ENCODE measurements at regions not wholly inside any gene's neighbourhood (a gene's known extent, or its start where the extent isn't known, plus 50 kb on each side); places are given as distances from the start of the nearest gene placed in this dataset.
"Not testable (repeated sequence)": the region's sequence is repeated elsewhere in the genome, so short reads cannot be mapped to it uniquely, and the experiment has no call there.

- H3K27me3 ChIP-seq (ENCODE audit: control insufficient read depth, insufficient read depth, low read length); H3K4me3 ChIP-seq (ENCODE audit: low read length in 3 of 3); H3K36me3 ChIP-seq (ENCODE audit: control insufficient read depth in 2 of 3, insufficient read depth in 3 of 3, low read length in 3 of 3); intact Hi-C loops (cut with DNase I); H3K9ac ChIP-seq (ENCODE audit: low read length in 3 of 3); FAIRE-seq; H3K4me1 ChIP-seq (ENCODE audit: control insufficient read depth in 2 of 3, insufficient read depth in 2 of 3, low read depth in 1 of 3, low read length in 3 of 3); H3K9me3 ChIP-seq (ENCODE audit: control insufficient read depth in 2 of 3, insufficient read depth in 1 of 3, low read length in 3 of 3); DNase-seq; H3K27ac ChIP-seq (ENCODE audit: low read depth in 2 of 2, low read length in 2 of 2): not testable (repeated sequence)
These were observed 52.5 kb upstream of the CCDC71L start for GRCh38 chr7:106713452-106713851.

DNA sequence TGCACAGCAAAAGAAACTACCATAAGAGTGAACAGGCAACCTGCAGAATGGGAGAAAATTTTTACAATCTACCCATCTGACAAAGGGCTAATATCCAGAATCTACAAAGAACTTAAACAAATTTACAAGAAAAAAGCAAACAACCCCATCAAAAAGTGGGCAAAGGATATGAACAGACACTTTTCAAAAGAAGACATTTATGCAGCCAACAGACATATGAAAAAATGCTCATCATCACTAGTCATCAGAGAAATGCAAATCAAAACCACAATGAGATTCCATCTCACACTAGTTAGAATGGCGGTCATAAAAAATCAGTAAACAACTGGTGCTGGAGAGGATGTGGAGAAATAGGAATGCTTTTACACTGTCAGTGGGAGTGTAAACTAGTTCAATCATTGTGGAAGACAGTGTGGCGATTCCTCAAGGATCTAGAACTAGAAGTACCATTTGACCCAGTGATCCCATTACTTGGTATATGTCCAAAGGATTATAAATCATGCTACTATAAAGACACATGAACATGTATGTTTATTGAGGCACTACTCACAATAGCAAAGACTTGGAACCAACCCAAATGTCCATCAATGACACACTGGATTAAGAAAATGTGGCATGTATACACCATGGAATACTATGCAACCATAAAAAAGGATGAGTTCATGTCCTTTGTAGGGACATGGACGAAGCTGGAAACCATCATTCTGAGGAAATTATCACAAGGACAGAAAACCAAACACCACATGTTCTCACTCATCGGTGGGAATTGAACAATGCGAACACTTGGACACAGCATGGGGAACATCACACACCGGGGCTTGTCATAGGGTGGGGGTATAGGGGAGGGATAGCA lies 53.9 kb upstream of the CCDC71L start:
- H3K27me3 ChIP-seq (ENCODE audit: control insufficient read depth, insufficient read depth, low read length); H3K36me3 ChIP-seq (ENCODE audit: control insufficient read depth in 2 of 3, insufficient read depth in 3 of 3, low read length in 3 of 3); H3K27ac ChIP-seq (ENCODE audit: low read depth in 2 of 2, low read length in 2 of 2); H3K9me3 ChIP-seq (ENCODE audit: control insufficient read depth in 2 of 3, insufficient read depth in 1 of 3, low read length in 3 of 3); DNase-seq; H3K4me3 ChIP-seq (ENCODE audit: low read length in 3 of 3); H3K4me1 ChIP-seq (ENCODE audit: control insufficient read depth in 2 of 3, insufficient read depth in 2 of 3, low read depth in 1 of 3, low read length in 3 of 3); intact Hi-C loops (cut with DNase I); FAIRE-seq; H3K9ac ChIP-seq (ENCODE audit: low read length in 3 of 3): not testable (repeated sequence)

DNA sequence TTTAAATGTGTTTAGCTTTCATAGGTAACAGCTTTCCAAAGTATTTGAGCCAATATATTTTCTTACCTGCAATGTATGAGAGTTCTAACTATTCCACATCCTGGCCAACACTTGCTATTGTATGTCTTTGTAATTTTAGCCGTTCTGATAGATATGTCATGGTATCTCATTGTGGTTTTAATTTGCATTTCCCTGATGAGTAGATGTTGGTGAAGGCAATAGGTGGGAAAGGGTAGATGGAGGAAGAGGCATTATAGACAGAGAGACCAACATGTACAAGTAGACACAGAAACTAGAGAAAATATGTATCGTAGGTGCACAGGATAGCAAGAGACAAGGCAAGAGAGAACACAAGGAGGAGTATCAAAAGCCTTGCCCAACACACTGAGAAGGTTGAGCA lies 54.8 kb upstream of the CCDC71L start:
- no peaks in the 10 kb centered on the region for H3K36me3 ChIP-seq (ENCODE audit: control insufficient read depth in 2 of 3, insufficient read depth in 3 of 3, low read length in 3 of 3)
- DNase-seq, result no peak
- TF ChIP-seq CTCF (IDR thresholded peaks at IDR 0.05; ENCODE audit: borderline replicate concordance, extremely low read depth, insufficient read depth), result no peak
- no peak overlapping the region for H3K27ac ChIP-seq (ENCODE audit: low read depth in 2 of 2, low read length in 2 of 2)
- no peaks in the 10 kb centered on the region for H3K4me1 ChIP-seq (ENCODE audit: control insufficient read depth in 2 of 3, insufficient read depth in 2 of 3, low read depth in 1 of 3, low read length in 3 of 3)
- no peaks in the 10 kb centered on the region for H3K9me3 ChIP-seq (ENCODE audit: control insufficient read depth in 2 of 3, insufficient read depth in 1 of 3, low read length in 3 of 3)
- H3K4me3 ChIP-seq (ENCODE audit: low read length in 3 of 3), result no peak overlapping the region
- no peaks in the 10 kb centered on the region for H3K27me3 ChIP-seq (ENCODE audit: control insufficient read depth, insufficient read depth, low read length)
- H3K9ac ChIP-seq (ENCODE audit: low read length in 3 of 3), result no peak overlapping the region
- no peak for FAIRE-seq
- intact Hi-C loops (cut with DNase I), result no loop called here

- H3K27ac ChIP-seq (ENCODE audit: low read depth in 2 of 2, low read length in 2 of 2), result no peak overlapping the region
- H3K36me3 ChIP-seq (ENCODE audit: control insufficient read depth in 2 of 3, insufficient read depth in 3 of 3, low read length in 3 of 3), result no peaks in the 10 kb centered on the region
- H3K9me3 ChIP-seq (ENCODE audit: control insufficient read depth in 2 of 3, insufficient read depth in 1 of 3, low read length in 3 of 3), result no peaks in the 10 kb centered on the region
- DNase-seq, result no peak
- no peak overlapping the region for H3K9ac ChIP-seq (ENCODE audit: low read length in 3 of 3)
- H3K4me1 ChIP-seq (ENCODE audit: control insufficient read depth in 2 of 3, insufficient read depth in 2 of 3, low read depth in 1 of 3, low read length in 3 of 3), result no peaks in the 10 kb centered on the region
- H3K4me3 ChIP-seq (ENCODE audit: low read length in 3 of 3), result no peak overlapping the region
- no peak for FAIRE-seq
- no peaks in the 10 kb centered on the region for H3K27me3 ChIP-seq (ENCODE audit: control insufficient read depth, insufficient read depth, low read length)
- no peak for TF ChIP-seq CTCF (IDR thresholded peaks at IDR 0.05; ENCODE audit: borderline replicate concordance, extremely low read depth, insufficient read depth)
- intact Hi-C loops (cut with DNase I), result no loop called here
These were observed 56.4 kb upstream of the CCDC71L start for GRCh38 chr7:106717254-106717954.
